GM23338 (cell line): ENCODE measurements at regions not wholly inside any gene's neighbourhood (a gene's known extent, or its start where the extent isn't known, plus 50 kb on each side); places are given as distances from the start of the nearest gene placed in this dataset.
"Not testable (repeated sequence)": the region's sequence is repeated elsewhere in the genome, so short reads cannot be mapped to it uniquely, and the experiment has no call there.

Experiments
- ATAC-seq: fragments of 200-7000 bp; cut with Tn5 transposase; 3 replicates; pipeline ENCODE4 v1.9.1; 2020
- DNase-seq: peaks from one replicate; pipeline ENCODE4 v3.0.0-alpha.2; 2015; ENCODE audit warnings: low spot score
- H2AFZ ChIP-seq: fragments of 200-600 bp; sonication (generic); 2 replicates; pipeline ENCODE4 v1.8.0; 2016; ENCODE audit warnings: antibody characterized with exemption, mild to moderate bottlenecking, moderate library complexity
- H3F3A ChIP-seq: fragments of 200-600 bp; sonication (generic); replicated peaks from 2 replicates; pipeline ENCODE4 v1.8.0; 2017; ENCODE audit warnings: antibody characterized with exemption, mixed run types, low read depth
- H3K27ac ChIP-seq: fragments of 200-600 bp; sonication (generic); 2 replicates; pipeline ENCODE4 v1.6.1; 2016; ENCODE audit warnings: low read depth
- H3K27me3 ChIP-seq: fragments of 200-600 bp; sonication (generic); 2 replicates; pipeline ENCODE4 v1.8.0; 2016; ENCODE audit warnings: mild to moderate bottlenecking, mixed run types, moderate library complexity; ENCODE audit not compliant: insufficient read depth
- H3K36me3 ChIP-seq: fragments of 200-600 bp; sonication (generic); 2 replicates; pipeline ENCODE4 v1.8.0; 2016; ENCODE audit warnings: mild to moderate bottlenecking; ENCODE audit not compliant: insufficient read depth
- H3K4me1 ChIP-seq: fragments of 200-600 bp; sonication (generic); 2 replicates; pipeline ENCODE4 v1.8.0; 2016; ENCODE audit warnings: mild to moderate bottlenecking, moderate library complexity; ENCODE audit not compliant: insufficient read depth
- H3K4me2 ChIP-seq: fragments of 200-600 bp; sonication (generic); 2 replicates; pipeline ENCODE4 v1.7.1; 2017; ENCODE audit warnings: mixed run types
- H3K4me3 ChIP-seq: fragments of 200-600 bp; sonication (generic); 2 replicates; pipeline ENCODE4 v1.6.1; 2016; ENCODE audit warnings: mixed run types
- H3K79me2 ChIP-seq: fragments of 200-600 bp; sonication (generic); replicated peaks from 2 replicates; pipeline ENCODE4 v1.8.0; 2017; ENCODE audit warnings: mild to moderate bottlenecking; ENCODE audit not compliant: insufficient read depth
- H3K9me2 ChIP-seq: fragments of 200-600 bp; sonication (generic); 2 replicates; pipeline ENCODE4 v1.8.0; 2017; ENCODE audit not compliant: insufficient read depth
- H4K20me1 ChIP-seq: fragments of 200-600 bp; sonication (generic); replicated peaks from 2 replicates; pipeline ENCODE4 v1.8.0; 2017; ENCODE audit warnings: mild to moderate bottlenecking; ENCODE audit not compliant: insufficient read depth
- H3K27ac Mint-ChIP-seq: 2 replicates; pipeline ENCODE4 v1.8.0; 2020; ENCODE audit warnings: inconsistent platforms, mild to moderate bottlenecking, moderate library complexity, mixed read lengths
- H3K27me3 Mint-ChIP-seq: 3 replicates; pipeline ENCODE4 v1.8.0; 2022; ENCODE audit warnings: low read depth, mild to moderate bottlenecking, moderate library complexity, mixed read lengths, inconsistent platforms; ENCODE audit not compliant: insufficient read depth, poor library complexity
- H3K36me3 Mint-ChIP-seq: 3 replicates; pipeline ENCODE4 v1.8.0; 2021; ENCODE audit warnings: low read depth, mild to moderate bottlenecking, inconsistent platforms, moderate library complexity, mixed read lengths
- H3K4me1 Mint-ChIP-seq: 3 replicates; pipeline ENCODE4 v1.8.0; 2020; ENCODE audit warnings: mild to moderate bottlenecking, inconsistent platforms, mixed read lengths
- H3K4me3 Mint-ChIP-seq: 3 replicates; pipeline ENCODE4 v1.8.0; 2021; ENCODE audit warnings: moderate library complexity, mild to moderate bottlenecking, inconsistent platforms, mixed read lengths
- H3K9me3 Mint-ChIP-seq: 3 replicates; pipeline ENCODE4 v1.8.0; 2020; ENCODE audit warnings: moderate library complexity, mild to moderate bottlenecking, inconsistent platforms, mixed read lengths
- CREB1 ChIP-seq: fragments of 250-450 bp; sonication (Bioruptor Pico); IDR thresholded peaks from 2 replicates; pipeline ENCODE4 v1.5.0; 2020; ENCODE audit warnings: low read depth, mild to moderate bottlenecking, moderate library complexity
- EZH2 ChIP-seq: fragments of 200-600 bp; sonication (generic); IDR thresholded peaks from one replicate; pipeline ENCODE4 v1.8.0; 2017; ENCODE audit warnings: antibody characterized with exemption, mild to moderate bottlenecking, low read depth; ENCODE audit not compliant: unreplicated experiment
- EZH2phosphoT487 ChIP-seq: fragments of 200-600 bp; sonication (generic); IDR thresholded peaks from one replicate; pipeline ENCODE4 v1.8.1; 2018; ENCODE audit warnings: antibody characterized with exemption; ENCODE audit not compliant: unreplicated experiment
- NANOG ChIP-seq: IDR thresholded peaks from 2 replicates; pipeline ENCODE4 v1.6.1; 2016; ENCODE audit warnings: antibody characterized with exemption, borderline replicate concordance
- POLR2AphosphoS5 ChIP-seq: IDR thresholded peaks from 2 replicates; pipeline ENCODE4 v1.6.1; 2016; ENCODE audit warnings: antibody characterized with exemption, low read depth
- STAT1 ChIP-seq: IDR thresholded peaks from one replicate; pipeline ENCODE4 v1.6.1; 2016; ENCODE audit warnings: antibody characterized with exemption; ENCODE audit not compliant: unreplicated experiment
- TF ChIP-seq, protein P1 (sequence below), 2 experiments: fragments of 200-600 bp in 1 of 2; sonication (generic) in 1 of 2; conservative IDR thresholded peaks; 2 replicates each; pipeline versions ENCODE4 v1.5.1 to v1.6.1; 2016 to 2017; ENCODE audit warnings: antibody characterized with exemption in 2 of 2, low read depth in 2 of 2, mild to moderate bottlenecking in 2 of 2, moderate library complexity in 1 of 2
- TF ChIP-seq, protein P2 (sequence below): IDR thresholded peaks from 2 replicates; pipeline ENCODE4 v1.6.1; 2016; ENCODE audit warnings: antibody characterized with exemption

- Histone ChIP-seq H3K27me3 (no peaks in the 10 kb centered on the region), H2AFZ (no peak overlapping the region), H3K4me3 (no peak overlapping the region), H3K27ac (no peak overlapping the region), H3K4me2 (no peak overlapping the region), H3K79me2 (no peaks in the 10 kb centered on the region), H3F3A (no peaks in the 10 kb centered on the region), H4K20me1 (no peaks in the 10 kb centered on the region), H3K36me3 (no peaks in the 10 kb centered on the region), H3K4me1 (no peaks in the 10 kb centered on the region), H3K9me2 (peaks cover 13% of the 10 kb centered on the region)
- Mint-ChIP-seq H3K27me3 (no peaks in the 10 kb centered on the region), H3K4me1 (no peaks in the 10 kb centered on the region), H3K27ac (no peak overlapping the region), H3K4me3 (no peak overlapping the region), H3K9me3 (peaks cover 5% of the 10 kb centered on the region; the same call in 1 of the 3 replicates), H3K36me3 (no peaks in the 10 kb centered on the region)
- ATAC-seq (no peak), DNase-seq (no peak)
- TF ChIP-seq, protein P1, sequence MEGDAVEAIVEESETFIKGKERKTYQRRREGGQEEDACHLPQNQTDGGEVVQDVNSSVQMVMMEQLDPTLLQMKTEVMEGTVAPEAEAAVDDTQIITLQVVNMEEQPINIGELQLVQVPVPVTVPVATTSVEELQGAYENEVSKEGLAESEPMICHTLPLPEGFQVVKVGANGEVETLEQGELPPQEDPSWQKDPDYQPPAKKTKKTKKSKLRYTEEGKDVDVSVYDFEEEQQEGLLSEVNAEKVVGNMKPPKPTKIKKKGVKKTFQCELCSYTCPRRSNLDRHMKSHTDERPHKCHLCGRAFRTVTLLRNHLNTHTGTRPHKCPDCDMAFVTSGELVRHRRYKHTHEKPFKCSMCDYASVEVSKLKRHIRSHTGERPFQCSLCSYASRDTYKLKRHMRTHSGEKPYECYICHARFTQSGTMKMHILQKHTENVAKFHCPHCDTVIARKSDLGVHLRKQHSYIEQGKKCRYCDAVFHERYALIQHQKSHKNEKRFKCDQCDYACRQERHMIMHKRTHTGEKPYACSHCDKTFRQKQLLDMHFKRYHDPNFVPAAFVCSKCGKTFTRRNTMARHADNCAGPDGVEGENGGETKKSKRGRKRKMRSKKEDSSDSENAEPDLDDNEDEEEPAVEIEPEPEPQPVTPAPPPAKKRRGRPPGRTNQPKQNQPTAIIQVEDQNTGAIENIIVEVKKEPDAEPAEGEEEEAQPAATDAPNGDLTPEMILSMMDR (conservative IDR thresholded peaks at IDR 0.05; ENCODE audit: low read depth in 2 of 2): no peak
- no peak for TF ChIP-seq CREB1
- no peak for TF ChIP-seq EZH2
- TF ChIP-seq EZH2phosphoT487: no peak
- no peak for TF ChIP-seq NANOG
- TF ChIP-seq STAT1: no peak
Observed at GRCh38 chr3:26132942-26133341, 343.1 kb downstream of the OXSM start.

DNA sequence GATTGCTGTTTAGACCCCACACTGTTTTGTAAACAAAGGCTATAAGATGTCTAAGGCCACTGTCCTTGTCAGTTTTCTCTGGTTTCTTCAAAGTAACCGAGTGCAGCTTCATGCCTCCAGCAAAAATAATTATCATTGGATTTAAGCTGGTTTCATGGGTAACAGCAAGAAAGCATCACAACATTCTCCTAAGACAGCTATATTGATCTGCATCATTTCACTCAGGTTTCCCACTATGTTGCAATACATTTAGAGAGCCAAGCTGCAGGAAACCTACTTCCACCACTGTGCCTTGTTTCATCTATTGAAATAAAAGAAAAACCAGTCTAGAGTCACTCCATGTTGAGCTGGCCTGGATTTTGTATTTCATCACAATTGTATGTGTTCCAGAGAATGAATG is 351.4 kb downstream of the OXSM start:
- Histone ChIP-seq H3K4me2 (no peak overlapping the region), H3K36me3 (no peaks in the 10 kb centered on the region), H3K27me3 (no peaks in the 10 kb centered on the region), H3K4me1 (no peaks in the 10 kb centered on the region), H3F3A (no peaks in the 10 kb centered on the region), H3K4me3 (no peak overlapping the region), H3K27ac (no peak overlapping the region), H3K79me2 (no peaks in the 10 kb centered on the region), H2AFZ (no peak overlapping the region), H4K20me1 (no peaks in the 10 kb centered on the region), H3K9me2 (0 out of 2 replicates have a peak, but pooled peaks cover 3% of the 10 kb centered on the region)
- Mint-ChIP-seq H3K4me3 (no peak overlapping the region), H3K27ac (no peak overlapping the region), H3K4me1 (no peaks in the 10 kb centered on the region), H3K36me3 (peaks cover 4% of the 10 kb centered on the region; the same call in 1 of the 3 replicates), H3K9me3 (peaks cover 16% of the 10 kb centered on the region), H3K27me3 (peaks cover 2% of the 10 kb centered on the region)
- DNase-seq (no peak), ATAC-seq (no peak)
- no peak for TF ChIP-seq STAT1
- TF ChIP-seq, protein P2, sequence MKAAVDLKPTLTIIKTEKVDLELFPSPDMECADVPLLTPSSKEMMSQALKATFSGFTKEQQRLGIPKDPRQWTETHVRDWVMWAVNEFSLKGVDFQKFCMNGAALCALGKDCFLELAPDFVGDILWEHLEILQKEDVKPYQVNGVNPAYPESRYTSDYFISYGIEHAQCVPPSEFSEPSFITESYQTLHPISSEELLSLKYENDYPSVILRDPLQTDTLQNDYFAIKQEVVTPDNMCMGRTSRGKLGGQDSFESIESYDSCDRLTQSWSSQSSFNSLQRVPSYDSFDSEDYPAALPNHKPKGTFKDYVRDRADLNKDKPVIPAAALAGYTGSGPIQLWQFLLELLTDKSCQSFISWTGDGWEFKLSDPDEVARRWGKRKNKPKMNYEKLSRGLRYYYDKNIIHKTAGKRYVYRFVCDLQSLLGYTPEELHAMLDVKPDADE: no peak

DNA sequence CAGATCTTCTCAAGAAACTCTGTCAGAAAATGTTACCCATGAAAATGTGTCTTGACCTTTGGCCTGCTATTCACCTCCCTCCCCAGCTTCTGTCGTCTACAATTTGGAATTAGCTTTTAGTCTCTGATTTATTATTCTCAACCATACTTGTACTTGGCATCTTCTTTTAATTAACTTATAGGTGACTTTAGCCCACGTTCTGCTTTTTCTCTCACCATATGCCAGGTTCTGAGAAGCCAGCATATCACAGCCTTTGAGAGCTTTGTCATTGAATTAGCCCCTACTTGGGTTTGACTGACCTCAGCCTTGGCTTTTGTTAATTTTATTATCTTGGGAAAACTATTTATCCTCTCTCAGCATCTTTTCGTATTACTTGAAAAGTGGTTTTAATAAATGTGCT is 355.9 kb downstream of the OXSM start:
- H3F3A ChIP-seq: no peaks in the 10 kb centered on the region
- TF ChIP-seq, protein P2: no peak
- TF ChIP-seq EZH2phosphoT487: no peak
- no peak for TF ChIP-seq NANOG
- no peak for TF ChIP-seq STAT1
- no peak for TF ChIP-seq CREB1
- TF ChIP-seq POLR2AphosphoS5: no peak
- TF ChIP-seq EZH2: no peak
- no peaks in the 10 kb centered on the region for H3K4me1 ChIP-seq
- Mint-ChIP-seq H3K36me3 (no peaks in the 10 kb centered on the region), H3K27me3 (peaks cover 2% of the 10 kb centered on the region), H3K9me3 (no peaks in the 10 kb centered on the region; the same call in 1 of the 3 replicates), H3K27ac (no peak overlapping the region), H3K4me3 (no peak overlapping the region), H3K4me1 (peaks cover 3% of the 10 kb centered on the region; the same call in 1 of the 3 replicates)
- 0 out of 2 replicates have a peak, but pooled peaks cover 3% of the 10 kb centered on the region for H3K9me2 ChIP-seq
- H3K79me2 ChIP-seq: no peaks in the 10 kb centered on the region
- no peaks in the 10 kb centered on the region for H3K27me3 ChIP-seq
- no peak overlapping the region for H3K27ac ChIP-seq
- no peaks in the 10 kb centered on the region; the same call in 1 of the 2 replicates for H3K36me3 ChIP-seq
- H2AFZ ChIP-seq: no peak overlapping the region
- no peak overlapping the region for H3K4me3 ChIP-seq
- no peak for ATAC-seq
- no peaks in the 10 kb centered on the region for H4K20me1 ChIP-seq
- no peak overlapping the region for H3K4me2 ChIP-seq
- DNase-seq: no peak

DNA sequence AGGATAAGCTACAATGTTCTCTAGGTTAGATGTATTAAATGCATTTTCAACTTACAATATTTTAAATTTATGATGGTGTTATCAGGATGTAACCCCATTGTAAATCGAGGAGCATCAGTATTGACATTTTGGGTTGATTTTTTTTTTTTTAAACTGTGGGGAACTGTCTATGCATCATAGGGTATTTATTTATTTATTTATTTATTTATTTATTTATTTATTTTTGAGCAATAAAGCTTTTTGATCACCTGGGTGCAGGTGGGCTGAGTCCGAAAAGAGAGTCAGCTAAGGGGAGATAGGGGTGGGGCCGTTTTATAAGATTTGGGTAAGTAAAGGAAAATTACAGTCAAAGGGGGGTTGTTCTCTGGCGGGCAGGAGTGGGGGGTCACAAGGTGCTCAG is 367.5 kb downstream of the OXSM start:
- H4K20me1 ChIP-seq, H3K36me3 Mint-ChIP-seq, H3K4me2 ChIP-seq, ATAC-seq, H3K4me1 Mint-ChIP-seq, DNase-seq, H3K4me3 ChIP-seq, H3K9me3 Mint-ChIP-seq, H3K27me3 ChIP-seq, H3K36me3 ChIP-seq, H3K9me2 ChIP-seq, H3K27ac Mint-ChIP-seq, H3K27ac ChIP-seq, H3F3A ChIP-seq, H3K4me3 Mint-ChIP-seq, H3K4me1 ChIP-seq, H2AFZ ChIP-seq, H3K79me2 ChIP-seq, H3K27me3 Mint-ChIP-seq: not testable (repeated sequence)
